Upper lobe of left lung (tissue), 6 donors: ENCODE measurements at regions not wholly inside any gene's neighbourhood (a gene's known extent, or its start where the extent isn't known, plus 50 kb on each side); places are given as distances from the start of the nearest gene placed in this dataset.

Experiments
- ATAC-seq, 2 donors: fragments of 200-7000 bp; cut with Tn5 transposase; one replicate each; pipeline ENCODE4 v1.9.1; 2022; ENCODE audit warnings: mild to moderate bottlenecking in 2 of 2, moderate library complexity in 2 of 2; ENCODE audit not compliant: low FRiP score in 2 of 2
- DNase-seq, 2 donors: peaks; one replicate each; pipeline ENCODE4 v3.0.0-alpha.2; 2019 to 2020
- H3K27ac ChIP-seq, 4 donors: fragments of 200-600 bp; sonication (generic); one replicate each; pipeline ENCODE4 v1.5.1; 2016 to 2019
- H3K27me3 ChIP-seq, 4 donors: fragments of 200-600 bp; sonication (generic); one replicate each; pipeline ENCODE4 v1.5.1; 2017 to 2019
- H3K36me3 ChIP-seq, 4 donors: fragments of 200-600 bp; sonication (generic); one replicate each; pipeline ENCODE4 v1.5.1; 2016 to 2019
- H3K4me1 ChIP-seq, 4 donors: fragments of 200-600 bp; sonication (generic); one replicate each; pipeline ENCODE4 v1.5.1; 2018 to 2019
- H3K4me3 ChIP-seq, 4 donors: fragments of 200-600 bp; sonication (generic); one replicate each; pipeline ENCODE4 v1.5.1; 2017 to 2019; ENCODE audit warnings: mild to moderate bottlenecking in 2 of 4, moderate library complexity in 1 of 4
- H3K9me3 ChIP-seq, 4 donors: fragments of 200-600 bp; sonication (generic); one replicate each; pipeline ENCODE4 v1.5.1; 2018 to 2019
- CTCF ChIP-seq, 6 experiments: fragments of 450-650 bp in 4 of 6; fragments of 200-600 bp in 2 of 6; sonication (generic) in 2 of 6; IDR thresholded peaks; one replicate each; pipeline ENCODE4 v1.5.1; 2016 to 2019; ENCODE audit warnings: antibody characterized with exemption in 6 of 6
- EP300 ChIP-seq, 4 donors: sonication (generic); formaldehyde crosslinking; IDR thresholded peaks; one replicate each; pipeline ENCODE4 v1.5.1; 2017; ENCODE audit warnings: antibody characterized with exemption in 4 of 4, control low read depth in 2 of 4
- POLR2A ChIP-seq, 4 donors: fragments of 450-650 bp; IDR thresholded peaks; one replicate each; pipeline ENCODE4 v1.5.1; 2016 to 2017; ENCODE audit warnings: antibody characterized with exemption in 4 of 4, mild to moderate bottlenecking in 2 of 4
- POLR2AphosphoS5 ChIP-seq, 2 donors: sonication (generic); formaldehyde crosslinking; IDR thresholded peaks; one replicate each; pipeline ENCODE4 v1.5.1; 2017; ENCODE audit warnings: antibody characterized with exemption in 2 of 2
- WGBS, 2 donors: methylation state at CpG; one replicate each; pipeline ENCODE4 v1.1.5; 2017 to 2018; 5-methylcytosine and 5-hydroxymethylcytosine counted together
- donor health status: DM: no; HTN: no; CAD: no; lungs with moderate emphysema.
- donor health status: DM: no; HTN: yes; CAD: no; lungs with severe emphysema.

GRCh38 chr6:44699082-44699481 lies 311.6 kb downstream of the CDC5L start:
- no peaks in the 10 kb centered on the region for H3K36me3 ChIP-seq
- no peaks in the 10 kb centered on the region for H3K4me1 ChIP-seq
- no peak overlapping the region for H3K4me3 ChIP-seq
- no peak for TF ChIP-seq CTCF (IDR thresholded peaks at IDR 0.05)
- no peak for TF ChIP-seq POLR2AphosphoS5 (IDR thresholded peaks at IDR 0.05)
- TF ChIP-seq EP300 (IDR thresholded peaks at IDR 0.05): no peak
- no peak for TF ChIP-seq POLR2A (IDR thresholded peaks at IDR 0.05)
- no peaks in the 10 kb centered on the region for H3K27me3 ChIP-seq
- ATAC-seq (no peak), DNase-seq (no peak)
- no peaks in the 10 kb centered on the region for H3K9me3 ChIP-seq
- 71 to 75% methylated on average over 1 of the region's 1 CpG for WGBS, 2 donors
- H3K27ac ChIP-seq: no peak overlapping the region

- Histone ChIP-seq H3K9me3 (no peaks in the 10 kb centered on the region), H3K4me3 (no peak overlapping the region), H3K27ac (no peak overlapping the region), H3K4me1 (no peaks in the 10 kb centered on the region), H3K27me3 (no peaks in the 10 kb centered on the region), H3K36me3 (no peaks in the 10 kb centered on the region)
- TF ChIP-seq POLR2A (IDR thresholded peaks at IDR 0.05) (no peak), POLR2AphosphoS5 (IDR thresholded peaks at IDR 0.05) (no peak), EP300 (IDR thresholded peaks at IDR 0.05) (no peak), CTCF (IDR thresholded peaks at IDR 0.05) (no peak)
- ATAC-seq (no peak), DNase-seq (no peak)
- 79 to 86% methylated on average over 2 of the region's 2 CpGs for WGBS, 2 donors
These were observed 312.3 kb downstream of the CDC5L start for GRCh38 chr6:44699851-44700250.

GRCh38 chr6:44700422-44700821 lies 312.9 kb downstream of the CDC5L start:
- H3K9me3 ChIP-seq: no peaks in the 10 kb centered on the region
- no peaks in the 10 kb centered on the region for H3K27me3 ChIP-seq
- H3K36me3 ChIP-seq: no peaks in the 10 kb centered on the region
- H3K4me3 ChIP-seq: no peak overlapping the region
- TF ChIP-seq POLR2A (IDR thresholded peaks at IDR 0.05): no peak
- TF ChIP-seq EP300 (IDR thresholded peaks at IDR 0.05): no peak
- no peak for TF ChIP-seq POLR2AphosphoS5 (IDR thresholded peaks at IDR 0.05)
- TF ChIP-seq CTCF (IDR thresholded peaks at IDR 0.05): no peak
- no peak for DNase-seq
- 91 to 95% methylated on average over 5 of the region's 5 CpGs for WGBS, 2 donors
- no peak for ATAC-seq
- no peak overlapping the region for H3K27ac ChIP-seq
- H3K4me1 ChIP-seq: no peaks in the 10 kb centered on the region

GRCh38 chr6:44701038-44701636 lies 313.6 kb downstream of the CDC5L start:
- no peaks in the 10 kb centered on the region for H3K36me3 ChIP-seq
- H3K4me3 ChIP-seq: no peak overlapping the region
- TF ChIP-seq CTCF (IDR thresholded peaks at IDR 0.05): no peak
- no peak for TF ChIP-seq POLR2AphosphoS5 (IDR thresholded peaks at IDR 0.05)
- TF ChIP-seq EP300 (IDR thresholded peaks at IDR 0.05): no peak
- TF ChIP-seq POLR2A (IDR thresholded peaks at IDR 0.05): no peak
- no peak for ATAC-seq
- no peaks in the 10 kb centered on the region for H3K4me1 ChIP-seq
- no peaks in the 10 kb centered on the region for H3K27me3 ChIP-seq
- no peak for DNase-seq
- no peaks in the 10 kb centered on the region for H3K9me3 ChIP-seq
- H3K27ac ChIP-seq: no peak overlapping the region
- WGBS, 2 donors: 69 to 80% methylated on average over 11 of the region's 11 CpGs

GRCh38 chr6:44701637-44702101 lies 314.2 kb downstream of the CDC5L start:
- Histone ChIP-seq H3K27me3 (no peaks in the 10 kb centered on the region), H3K36me3 (no peaks in the 10 kb centered on the region), H3K4me1 (no peaks in the 10 kb centered on the region), H3K9me3 (no peaks in the 10 kb centered on the region), H3K27ac (no peak overlapping the region), H3K4me3 (no peak overlapping the region)
- 89 to 92% methylated on average over 11 to 12 of the region's 12 CpGs for WGBS, 2 donors
- TF ChIP-seq EP300 (IDR thresholded peaks at IDR 0.05): no peak
- no peak for TF ChIP-seq POLR2AphosphoS5 (IDR thresholded peaks at IDR 0.05)
- TF ChIP-seq CTCF (IDR thresholded peaks at IDR 0.05): no peak
- no peak for TF ChIP-seq POLR2A (IDR thresholded peaks at IDR 0.05)
- no peak for DNase-seq
- no peak for ATAC-seq
